ENCODE measurements at regions not wholly inside any gene's neighbourhood (a gene's known extent, or its start where the extent isn't known, plus 50 kb on each side); places are given as distances from the start of the nearest gene placed in this dataset.

GRCh38 chr9:113742878-113743277 lies 133.2 kb upstream of the ZNF618 start:
- no peak for DNase-seq

- no peak for DNase-seq
Observed at GRCh38 chr9:113746486-113746885, 129.6 kb upstream of the ZNF618 start.

- DNase-seq, result no peak
Observed at GRCh38 chr9:113748135-113748534, 128.0 kb upstream of the ZNF618 start.

GRCh38 chr9:113753398-113754119 lies 122.5 kb upstream of the ZNF618 start:
- DNase-seq, result no peak

- DNase-seq, result no peak
Observed at GRCh38 chr9:113754739-113755138, 121.4 kb upstream of the ZNF618 start.

- DNase-seq, result no peak
Observed at GRCh38 chr9:113755433-113755832, 120.7 kb upstream of the ZNF618 start.

GRCh38 chr9:113756476-113757192 lies 119.5 kb upstream of the ZNF618 start:
- DNase-seq, result no peak

GRCh38 chr9:113763429-113763828 lies 112.7 kb upstream of the ZNF618 start:
- no peak for DNase-seq

GRCh38 chr9:113764572-113764971 lies 111.5 kb upstream of the ZNF618 start:
- no peak for DNase-seq

GRCh38 chr9:113769412-113769811 lies 106.7 kb upstream of the ZNF618 start:
- no peak for DNase-seq

GRCh38 chr9:113770396-113770795 lies 105.7 kb upstream of the ZNF618 start:
- no peak for DNase-seq

GRCh38 chr9:113771199-113771598 lies 104.9 kb upstream of the ZNF618 start:
- DNase-seq, result no peak

GRCh38 chr9:113772121-113772810 lies 103.8 kb upstream of the ZNF618 start:
- no peak for DNase-seq

GRCh38 chr9:113774963-113775362 lies 101.1 kb upstream of the ZNF618 start:
- no peak for DNase-seq

- DNase-seq, result no peak
Observed at GRCh38 chr9:113775749-113776148, 100.4 kb upstream of the ZNF618 start.

- no peak for DNase-seq
Observed at GRCh38 chr9:113776194-113776593, 99.9 kb upstream of the ZNF618 start.

GRCh38 chr9:113781381-113781780 lies 94.7 kb upstream of the ZNF618 start:
- no peak for DNase-seq

- no peak for DNase-seq
Observed at GRCh38 chr9:113781896-113782295, 94.2 kb upstream of the ZNF618 start.

- no peak for DNase-seq
Observed at GRCh38 chr9:113783475-113783874, 92.6 kb upstream of the ZNF618 start.

- DNase-seq, result no peak
Observed at GRCh38 chr9:113785334-113785733, 90.8 kb upstream of the ZNF618 start.

- DNase-seq, result no peak
Observed at GRCh38 chr9:113786071-113786470, 90.0 kb upstream of the ZNF618 start.

GRCh38 chr9:113787871-113788270 lies 88.2 kb upstream of the ZNF618 start:
- no peak for DNase-seq

- no peak for DNase-seq
Observed at GRCh38 chr9:113788616-113789330, 87.3 kb upstream of the ZNF618 start.
